Stimulated activated CD4-positive, alpha-beta T cell treated with anti-CD3 and anti-CD28 coated beads, Interleukin-1b, Interleukin-23, amount 100 ng/mL, for 48 hours (primary cell): ENCODE measurements at regions not wholly inside any gene's neighbourhood (a gene's known extent, or its start where the extent isn't known, plus 50 kb on each side); places are given as distances from the start of the nearest gene placed in this dataset.

Experiments
- DNase-seq: peaks from one replicate; pipeline ENCODE4 v3.0.0-alpha.2; 2020

DNA sequence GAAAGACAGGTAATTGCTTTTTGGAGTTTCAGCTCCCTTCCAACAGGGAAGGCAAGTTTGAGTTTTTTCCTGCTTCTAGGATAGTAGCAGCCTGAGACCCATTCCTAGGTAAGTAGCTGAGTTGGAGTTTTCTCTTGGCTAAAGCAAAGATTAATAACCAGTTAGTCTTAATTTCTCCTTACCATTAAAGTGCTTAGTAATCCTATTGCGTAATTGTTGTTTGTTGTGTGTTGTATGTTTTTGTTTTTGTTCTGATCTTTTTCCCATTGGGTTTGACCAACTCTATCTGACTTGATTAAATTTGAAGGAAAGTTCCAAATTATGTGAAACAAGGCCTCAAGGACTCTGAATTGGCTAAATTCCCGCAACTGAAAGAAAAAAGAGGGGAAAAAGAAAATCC, 83.5 kb downstream of the TBX22 start:
- no peak for DNase-seq

DNA sequence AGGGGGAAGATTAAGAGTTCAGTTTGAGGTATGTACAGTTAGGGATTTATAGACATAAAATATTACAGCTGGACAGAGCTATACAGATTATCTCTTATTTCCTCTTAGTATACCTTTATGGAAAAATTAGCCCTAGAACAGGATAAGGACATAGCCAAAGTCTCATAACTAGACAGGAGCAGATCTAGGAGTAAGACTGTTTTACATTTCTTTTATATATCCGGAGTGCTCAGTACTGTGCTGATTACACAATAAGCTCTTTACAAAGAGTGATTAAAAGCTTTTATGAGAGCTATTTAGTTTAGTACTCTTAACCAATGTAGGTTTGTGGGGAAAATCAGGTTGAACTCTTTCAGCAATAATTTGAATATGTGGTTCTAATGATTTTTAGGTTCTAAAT, 105.8 kb downstream of the TBX22 start:
- no peak for DNase-seq

DNA sequence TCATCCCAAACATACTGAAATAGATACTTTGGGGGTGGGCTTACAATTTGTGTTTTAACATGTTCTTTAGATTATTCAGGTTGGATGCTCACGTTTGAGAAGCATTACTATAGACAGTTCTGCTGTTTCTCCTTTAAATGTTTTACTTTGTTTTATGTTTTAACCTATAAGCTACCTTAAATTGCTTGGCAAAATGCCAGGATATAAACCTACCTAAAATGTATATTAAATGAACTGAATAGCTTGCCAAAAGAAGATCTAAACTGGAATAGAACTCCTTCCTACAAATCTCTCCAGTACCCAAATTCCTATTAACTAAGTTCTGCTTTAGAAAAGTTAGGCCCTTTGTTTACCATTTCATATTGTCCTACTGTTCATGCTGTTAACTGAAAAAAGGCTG, 124.4 kb downstream of the TBX22 start:
- no peak for DNase-seq

DNA sequence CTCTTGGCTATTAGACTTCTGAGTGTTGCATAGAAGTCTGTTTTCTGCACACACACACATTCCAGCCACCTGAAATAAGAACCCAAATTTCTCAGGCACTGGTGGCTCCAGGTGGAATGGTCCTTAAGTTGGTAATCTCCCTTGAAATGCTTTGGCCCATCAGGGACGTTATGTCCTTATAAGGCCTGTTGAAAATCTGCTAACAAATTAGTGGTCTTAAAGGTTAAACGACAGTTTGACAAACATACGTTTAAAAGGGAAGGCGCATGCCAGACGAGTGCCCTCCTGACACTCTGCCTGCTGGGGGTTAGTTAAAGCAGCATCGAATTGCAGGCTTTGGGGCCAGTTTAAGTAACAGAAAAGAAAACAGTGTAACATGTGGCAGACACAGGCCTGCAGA, 125.0 kb downstream of the TBX22 start:
- no peak for DNase-seq

DNA sequence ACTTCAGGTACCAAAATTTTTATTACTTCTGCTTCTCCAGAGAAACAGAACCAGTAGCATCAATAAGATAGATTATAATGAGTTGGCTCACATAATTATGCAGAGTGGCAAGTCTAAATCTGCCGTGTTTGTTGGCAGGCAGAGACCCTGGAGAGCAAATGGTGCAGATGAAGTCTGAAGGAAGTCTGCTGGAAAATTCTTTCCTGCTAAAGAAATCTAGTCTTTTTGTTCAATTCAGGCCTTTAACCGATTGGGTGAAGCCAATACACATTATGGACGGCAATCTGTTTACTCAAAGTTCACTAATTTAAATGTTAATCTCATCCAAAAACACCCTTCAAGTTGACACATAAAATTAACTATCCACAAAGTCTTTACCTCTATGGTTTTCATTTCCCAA, 156.0 kb downstream of the TBX22 start:
- DNase-seq = no peak

DNA sequence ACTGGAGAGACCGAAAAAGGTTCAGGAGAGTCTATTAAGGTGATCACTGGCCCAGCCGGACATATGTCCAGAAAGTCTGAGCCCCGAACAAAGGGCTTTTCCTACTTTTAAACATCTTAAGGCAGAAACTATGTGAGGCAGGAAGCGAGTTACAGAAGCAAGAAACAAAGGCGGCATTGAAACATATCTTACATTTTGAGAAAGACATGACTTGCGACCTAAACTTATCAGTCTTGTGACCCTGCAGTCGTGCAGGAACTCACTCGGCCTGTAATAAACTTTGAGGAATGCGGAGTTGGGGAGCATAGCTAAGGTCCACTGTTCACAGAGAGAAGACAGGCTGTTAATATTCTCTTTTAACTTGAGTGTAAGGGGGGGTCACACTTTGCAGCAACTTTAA, 158.7 kb downstream of the TBX22 start:
- no peak for DNase-seq

DNA sequence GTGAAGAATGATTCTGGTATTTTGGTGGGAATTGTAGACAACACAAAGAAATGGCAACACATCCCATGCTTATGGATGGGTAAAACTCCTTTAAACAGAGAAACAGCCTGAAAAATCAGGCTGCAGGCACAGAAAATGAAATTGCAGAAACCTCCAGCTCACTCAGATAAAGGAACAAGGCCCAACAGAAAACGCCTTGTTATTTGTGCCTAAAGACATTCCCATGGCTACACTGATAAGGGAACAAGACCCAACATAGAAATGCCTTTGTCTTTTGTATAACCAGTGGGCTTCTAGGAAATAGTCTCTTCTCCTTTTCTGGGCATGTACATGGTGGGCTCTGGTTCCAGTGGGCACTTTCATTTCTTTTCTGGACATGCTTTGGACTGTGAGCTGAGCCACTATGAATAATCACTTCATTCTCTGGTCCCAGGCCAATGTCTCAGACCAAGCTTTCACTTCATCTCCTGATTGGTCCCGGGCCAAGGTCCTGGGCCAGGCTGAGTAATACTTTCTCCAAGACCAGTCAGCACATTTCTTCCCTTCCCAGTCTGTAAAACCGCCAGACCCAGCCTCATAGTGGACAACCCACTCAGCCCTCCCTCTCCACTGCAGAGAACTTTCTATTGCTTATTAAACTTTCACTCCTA, 160.5 kb downstream of the TBX22 start:
- no peak for DNase-seq

DNA sequence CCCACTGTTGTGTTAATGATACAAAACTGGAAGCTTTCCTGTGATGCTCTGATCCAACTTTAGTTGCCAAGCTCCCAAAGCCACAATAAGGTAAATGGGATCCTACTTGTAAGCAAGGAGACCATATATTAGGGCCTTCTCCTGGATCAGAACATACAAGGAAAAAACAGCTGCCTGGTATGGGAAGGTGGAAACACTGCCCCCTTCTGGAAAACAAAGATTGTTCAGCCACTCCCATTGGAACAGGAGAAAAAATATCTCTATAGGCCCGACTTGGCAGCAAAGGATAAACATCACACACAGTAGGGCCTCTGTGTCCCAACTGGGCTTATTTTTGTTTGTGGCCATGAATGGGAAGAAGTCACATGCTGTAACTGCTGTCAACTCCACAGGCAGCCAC, 166.5 kb downstream of the TBX22 start:
- DNase-seq = no peak

DNA sequence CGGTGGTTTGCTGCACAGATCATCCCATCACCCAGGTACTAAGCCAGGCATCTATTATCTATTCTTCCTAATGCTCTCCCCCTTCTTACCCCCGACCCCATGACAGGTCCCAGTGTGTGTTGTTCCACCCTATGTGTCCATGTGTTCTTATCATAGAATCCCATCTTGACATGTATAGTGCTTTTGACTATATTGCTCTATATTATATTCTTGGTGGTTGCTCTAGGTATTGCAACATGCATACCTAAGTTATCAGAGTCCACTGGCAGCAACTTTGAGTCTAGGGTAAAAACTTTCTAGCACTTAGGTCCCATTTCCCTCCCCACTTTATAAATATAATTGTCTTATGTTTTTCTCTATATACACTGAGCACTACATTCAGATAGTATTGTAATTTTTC, 170.3 kb downstream of the TBX22 start:
- no peak for DNase-seq

DNA sequence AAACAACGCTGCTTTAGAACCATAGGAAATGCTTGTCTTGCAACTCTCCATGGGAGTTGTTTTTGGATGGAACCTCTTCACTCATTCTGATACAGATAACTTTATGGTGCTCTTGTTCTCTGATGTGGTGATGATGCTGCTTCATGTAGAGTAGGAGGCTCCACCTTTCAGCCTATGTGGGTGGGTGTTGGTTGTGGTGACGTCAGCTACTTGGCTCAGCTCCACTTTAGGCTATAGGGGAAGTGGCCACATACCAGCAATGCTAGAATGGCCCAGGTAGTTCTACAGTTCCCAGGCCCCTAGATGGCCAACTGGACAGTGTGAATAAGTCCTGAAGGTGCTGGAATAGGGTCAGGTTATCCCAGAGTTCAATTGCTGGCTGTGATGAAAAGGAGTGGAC, 192.1 kb downstream of the TBX22 start:
- no peak for DNase-seq

DNA sequence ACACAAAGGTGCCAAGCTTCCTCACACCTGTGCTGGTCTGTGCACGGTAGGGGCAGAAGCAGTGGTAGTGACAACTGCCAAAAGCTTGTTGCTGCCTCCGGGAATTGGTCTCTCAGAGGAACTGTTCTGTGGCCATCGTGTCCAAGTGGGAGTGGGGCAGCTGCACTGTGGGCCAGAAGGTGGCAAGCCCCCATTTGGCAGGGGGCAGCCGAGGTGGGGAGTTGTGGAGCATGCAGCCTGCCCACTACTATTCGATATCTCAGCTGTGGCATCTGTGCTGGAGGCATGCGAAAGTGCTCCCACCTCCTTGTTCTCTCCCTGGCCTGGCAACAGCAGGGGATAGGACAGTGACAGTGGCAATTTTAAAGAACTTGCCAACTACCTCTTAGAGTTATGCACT, 192.8 kb downstream of the TBX22 start:
- DNase-seq = no peak

DNA sequence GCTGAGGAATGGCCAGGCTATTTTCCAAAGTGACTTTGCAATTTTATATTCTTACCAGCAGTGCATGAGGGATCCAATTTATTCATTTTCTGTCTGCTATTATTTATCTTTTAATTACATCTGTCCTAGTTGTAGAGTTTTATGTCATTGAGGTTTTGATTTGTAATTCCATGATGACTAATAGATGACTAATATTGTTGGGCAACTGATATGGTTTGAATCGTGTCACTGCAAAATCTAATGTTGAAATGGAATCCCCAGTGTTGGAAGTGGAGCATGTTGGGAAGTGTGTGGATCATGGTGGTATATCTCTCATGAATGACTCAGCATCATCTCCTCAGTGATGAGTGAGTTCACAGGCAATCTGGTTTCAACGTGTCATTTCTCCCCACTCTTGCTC, 201.5 kb downstream of the TBX22 start:
- no peak for DNase-seq

DNA sequence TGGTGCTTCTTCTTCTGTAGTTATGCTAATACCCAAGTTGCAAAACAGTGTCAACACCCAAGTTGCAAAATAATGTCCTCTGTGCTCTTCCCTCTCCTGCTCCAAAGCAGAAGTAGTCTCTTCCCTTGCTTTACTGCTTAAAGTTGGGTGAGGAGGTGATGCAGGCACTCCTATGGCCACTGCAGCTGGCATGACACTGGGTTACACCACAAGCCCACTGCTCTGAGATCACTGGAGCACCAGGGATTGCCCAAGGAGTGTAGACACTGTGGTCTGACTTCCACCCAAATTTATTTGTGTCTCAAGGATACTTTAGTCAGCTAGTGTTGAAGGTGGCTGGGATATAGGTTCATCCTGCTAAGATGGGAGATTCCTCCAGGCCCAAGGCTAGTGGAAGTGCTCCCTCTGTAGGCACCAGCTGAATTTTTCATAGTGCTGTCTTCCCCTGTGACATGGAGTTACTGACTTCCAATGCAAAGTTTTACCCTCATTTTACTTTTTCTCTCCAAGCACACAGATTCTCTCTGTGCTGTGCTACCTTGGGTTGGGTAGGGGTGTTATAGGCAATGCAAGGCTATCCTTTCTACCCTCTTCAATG, 196.2 kb upstream of the TENT5D start:
- DNase-seq = no peak

DNA sequence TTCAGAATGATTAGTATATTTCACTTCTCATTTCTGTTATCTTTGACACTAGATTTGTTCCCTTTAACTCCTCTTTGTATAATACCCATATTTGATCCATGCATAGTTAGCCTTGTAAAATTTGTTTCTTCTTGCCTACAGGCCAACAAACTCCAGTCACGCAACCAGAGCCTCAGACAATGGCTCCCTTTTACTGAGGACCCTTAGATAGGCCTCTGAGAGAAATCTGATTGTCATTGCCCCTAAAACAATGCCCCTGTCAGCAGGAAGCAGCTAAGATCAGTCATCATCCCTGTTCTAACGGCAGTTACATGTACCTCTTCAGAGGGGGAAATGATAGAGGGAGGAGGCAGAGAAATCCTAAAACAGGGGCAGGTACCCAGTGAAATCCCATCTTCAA, 190.6 kb upstream of the TENT5D start:
- no peak for DNase-seq

DNA sequence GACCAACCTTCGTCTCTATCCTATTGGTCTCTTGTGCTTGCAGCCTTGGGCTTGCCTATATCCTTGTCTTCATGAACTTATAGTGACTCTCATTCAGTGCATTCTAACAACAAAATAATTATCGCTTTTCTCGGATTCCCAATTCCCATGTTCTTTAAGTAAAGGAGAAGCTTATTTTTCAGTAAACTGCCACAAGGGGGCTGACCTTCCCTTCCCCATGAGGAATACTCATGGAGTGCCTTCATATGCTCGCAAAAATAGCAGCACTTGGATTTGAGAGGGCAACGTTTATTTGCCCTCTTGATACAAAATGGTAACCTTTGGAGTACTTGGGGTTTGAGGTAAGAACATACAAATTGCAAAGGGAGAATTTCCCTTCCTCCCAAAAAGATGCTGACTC, 183.2 kb upstream of the TENT5D start:
- no peak for DNase-seq

DNA sequence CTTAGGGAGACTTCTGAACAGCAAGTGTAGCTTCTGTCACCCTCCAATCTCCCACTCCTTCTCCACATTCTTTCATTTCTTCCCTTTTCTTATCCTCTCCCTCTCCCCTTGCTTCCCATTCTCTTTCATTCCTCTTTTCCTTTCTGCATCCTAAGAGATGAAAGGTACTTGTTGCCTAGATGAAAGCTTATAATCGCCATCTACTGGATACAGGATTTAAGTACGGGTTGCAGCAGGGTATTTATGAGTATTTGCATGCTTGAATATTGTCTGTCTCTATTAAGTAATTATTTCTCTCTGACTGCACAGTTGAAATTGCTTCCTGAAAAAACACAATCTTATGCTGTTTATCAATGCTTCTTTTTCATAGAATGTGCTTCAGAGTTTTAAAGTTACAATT, 174.0 kb upstream of the TENT5D start:
- DNase-seq = no peak

DNA sequence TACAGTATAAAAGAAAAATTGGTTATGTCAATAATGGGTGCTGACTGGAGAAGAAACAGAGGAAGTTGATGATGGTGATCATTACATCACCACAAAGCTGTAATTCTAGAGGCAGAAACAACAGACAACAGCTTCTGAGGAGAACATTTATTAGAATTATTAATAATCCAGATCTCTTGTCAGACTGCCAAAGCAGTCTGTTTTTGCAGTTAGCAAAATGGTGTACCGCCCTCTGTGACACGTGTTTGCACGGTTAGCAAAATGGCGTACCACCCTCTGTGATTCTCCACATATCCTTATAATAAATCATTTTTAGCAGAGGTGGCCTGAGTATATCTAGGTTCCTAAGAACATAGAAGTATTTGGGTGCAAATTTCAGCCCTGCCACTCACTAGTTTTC, 154.0 kb upstream of the TENT5D start:
- DNase-seq = no peak

DNA sequence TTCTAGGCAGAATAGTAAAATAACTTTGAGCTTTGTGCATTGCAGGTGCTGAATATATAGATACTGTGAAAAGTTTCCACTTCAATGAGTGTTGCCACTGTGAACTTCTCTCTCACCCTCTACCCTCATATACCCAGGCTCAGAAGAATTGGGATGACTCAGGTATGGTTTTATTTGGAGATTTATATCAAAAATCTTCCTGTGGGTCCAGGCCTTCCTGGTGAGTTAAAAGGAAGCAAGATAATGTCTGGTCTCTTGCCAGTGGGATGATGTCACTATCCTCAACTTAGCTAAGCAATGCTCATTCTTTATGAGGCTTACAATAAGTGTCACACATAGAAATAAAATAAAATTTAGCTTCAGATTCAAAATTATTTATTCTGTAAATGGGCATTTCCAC, 153.3 kb upstream of the TENT5D start:
- DNase-seq = no peak

DNA sequence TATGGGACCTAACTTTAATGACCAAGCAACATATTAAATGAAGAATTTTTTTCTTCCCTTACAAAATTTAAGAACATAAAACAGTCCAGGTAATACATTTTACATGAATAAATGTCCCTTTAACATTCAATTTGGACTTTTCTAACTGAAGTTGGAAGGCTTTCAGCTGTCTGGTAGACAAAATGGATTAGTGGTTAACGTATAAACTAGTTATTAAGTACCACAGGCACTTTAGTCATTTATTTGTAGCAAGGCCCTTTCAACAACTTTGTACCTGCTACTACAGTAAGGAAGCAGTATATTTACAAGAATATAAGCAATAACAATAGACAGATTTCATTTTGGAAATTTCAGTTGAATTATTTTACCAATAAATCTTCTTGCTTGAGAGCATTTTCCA, 152.5 kb upstream of the TENT5D start:
- no peak for DNase-seq

DNA sequence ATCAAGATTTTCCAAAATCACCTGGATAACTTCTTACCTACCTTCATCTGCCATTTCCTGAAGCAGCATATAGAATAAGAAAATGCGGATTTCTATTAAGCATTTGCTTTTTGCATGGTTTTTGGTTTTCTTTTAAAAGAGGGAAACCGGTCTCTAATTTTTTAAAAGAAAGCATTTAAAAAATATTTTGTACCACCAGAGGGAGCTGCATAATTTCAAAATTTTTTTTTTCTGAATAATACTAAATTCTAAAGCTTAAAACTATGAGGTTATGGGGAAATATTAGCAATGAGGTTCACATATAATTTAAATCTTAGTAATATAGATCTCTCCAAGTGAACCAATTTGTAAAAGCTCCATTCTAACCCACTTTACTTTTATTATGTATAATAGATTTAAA, 137.7 kb upstream of the TENT5D start:
- DNase-seq = no peak

DNA sequence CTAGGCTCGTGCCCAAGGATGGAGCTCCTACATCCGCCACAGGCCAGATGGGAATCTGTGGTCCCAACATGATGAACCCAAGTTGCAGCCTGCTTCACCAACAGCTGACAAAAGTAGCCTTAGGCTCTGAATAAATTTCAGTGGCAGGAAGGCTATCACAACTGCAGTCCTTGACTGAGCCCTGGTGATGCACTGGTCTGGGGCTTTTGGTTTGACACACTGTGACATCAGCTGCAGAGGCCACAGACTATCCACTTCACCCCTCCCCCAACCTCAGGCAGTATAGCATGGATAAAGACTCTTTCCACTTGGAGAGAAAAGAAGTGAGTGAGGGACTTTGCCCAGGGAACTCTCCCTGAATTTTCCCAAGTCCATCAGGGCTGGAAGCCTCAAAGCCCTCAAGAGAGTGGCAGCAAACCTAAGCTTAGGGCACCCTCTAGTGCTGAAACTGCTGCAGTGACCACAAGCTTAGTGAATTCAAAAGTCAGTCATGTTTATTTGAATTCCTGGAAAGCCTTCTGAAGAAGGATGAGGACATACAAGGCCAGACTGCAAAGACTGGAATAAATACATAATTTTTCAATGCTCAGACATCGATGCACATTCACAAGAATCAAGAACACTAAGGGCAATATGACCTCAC, 135.0 kb upstream of the TENT5D start:
- DNase-seq = no peak

DNA sequence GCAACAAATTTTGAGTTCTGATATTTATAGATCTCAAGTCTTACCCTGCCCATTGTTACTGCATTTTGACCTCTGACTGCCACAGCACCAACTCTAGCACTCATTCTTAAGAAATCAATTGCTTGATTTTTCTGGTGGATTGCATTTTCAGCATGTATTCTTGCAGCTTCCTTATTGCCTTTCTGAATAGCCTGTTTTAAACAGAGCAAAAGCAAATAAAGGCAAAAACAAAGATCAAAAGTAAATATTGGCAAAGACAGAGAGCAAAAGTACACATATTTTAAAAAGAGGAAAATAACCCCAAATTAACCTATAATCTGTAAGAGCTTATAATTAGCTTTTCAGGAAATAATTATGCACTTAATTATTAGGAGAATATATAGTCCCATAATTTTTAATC, 129.4 kb upstream of the TENT5D start:
- no peak for DNase-seq

DNA sequence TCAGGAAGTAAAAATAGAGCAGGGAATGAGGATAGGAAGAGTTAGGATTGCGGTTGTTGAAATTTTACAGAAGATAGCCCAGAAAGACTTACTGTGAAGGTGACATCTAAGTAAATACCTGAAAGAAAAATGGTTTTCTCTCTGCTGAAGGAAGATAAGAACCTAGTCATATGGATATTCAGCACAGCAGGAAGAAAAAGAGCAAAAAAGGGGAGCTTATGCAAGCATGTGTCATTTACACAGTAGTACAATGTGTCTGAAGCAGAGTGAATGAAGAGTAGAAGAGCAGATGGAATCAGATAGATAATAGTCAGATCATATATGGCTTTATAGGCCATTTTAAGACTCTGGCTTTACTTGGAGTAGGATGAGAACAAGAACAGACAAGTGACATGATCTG, 126.9 kb upstream of the TENT5D start:
- no peak for DNase-seq

DNA sequence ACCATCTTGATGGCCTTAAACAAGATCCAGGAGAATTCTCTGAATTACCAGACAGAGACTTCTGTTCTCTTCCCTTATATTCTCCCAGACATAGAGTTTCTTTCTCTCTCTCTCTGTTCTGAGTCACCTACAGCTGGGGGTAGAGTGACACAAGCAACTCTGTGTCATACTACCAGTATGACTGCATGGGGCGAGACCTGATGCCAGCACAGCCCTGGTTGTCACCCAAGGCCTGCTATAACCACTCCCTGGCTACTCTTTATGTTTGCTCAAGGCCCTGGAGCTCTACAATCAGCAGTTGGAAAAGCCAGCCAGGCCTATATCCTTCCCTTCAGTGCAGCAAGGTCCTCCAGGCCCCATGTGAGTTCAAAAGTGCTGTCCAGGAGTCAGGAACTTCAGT, 114.2 kb upstream of the TENT5D start:
- no peak for DNase-seq

DNA sequence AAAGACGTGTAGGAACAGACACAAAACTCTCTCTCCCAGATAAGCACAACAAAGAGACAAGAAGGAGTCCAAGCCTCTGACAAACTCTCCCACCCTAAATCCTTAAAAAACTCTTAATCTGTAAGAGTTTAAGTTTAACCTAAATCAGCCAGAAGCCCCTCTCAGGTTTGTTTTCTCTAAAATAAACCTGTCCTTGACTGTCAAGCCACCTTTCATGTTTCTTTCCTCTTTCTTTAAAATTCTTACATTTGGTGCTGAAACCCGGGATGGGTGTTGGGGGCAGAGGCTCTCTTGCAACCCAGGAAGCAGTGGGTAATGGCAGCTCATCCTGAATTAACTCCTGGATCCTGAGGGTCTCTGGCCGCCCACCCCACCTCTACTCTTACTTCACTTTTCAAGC, 107.8 kb upstream of the TENT5D start:
- DNase-seq = no peak
